ENCODE measurements at regions not wholly inside any gene's neighbourhood (a gene's known extent, or its start where the extent isn't known, plus 50 kb on each side); places are given as distances from the start of the nearest gene placed in this dataset.

DNA sequence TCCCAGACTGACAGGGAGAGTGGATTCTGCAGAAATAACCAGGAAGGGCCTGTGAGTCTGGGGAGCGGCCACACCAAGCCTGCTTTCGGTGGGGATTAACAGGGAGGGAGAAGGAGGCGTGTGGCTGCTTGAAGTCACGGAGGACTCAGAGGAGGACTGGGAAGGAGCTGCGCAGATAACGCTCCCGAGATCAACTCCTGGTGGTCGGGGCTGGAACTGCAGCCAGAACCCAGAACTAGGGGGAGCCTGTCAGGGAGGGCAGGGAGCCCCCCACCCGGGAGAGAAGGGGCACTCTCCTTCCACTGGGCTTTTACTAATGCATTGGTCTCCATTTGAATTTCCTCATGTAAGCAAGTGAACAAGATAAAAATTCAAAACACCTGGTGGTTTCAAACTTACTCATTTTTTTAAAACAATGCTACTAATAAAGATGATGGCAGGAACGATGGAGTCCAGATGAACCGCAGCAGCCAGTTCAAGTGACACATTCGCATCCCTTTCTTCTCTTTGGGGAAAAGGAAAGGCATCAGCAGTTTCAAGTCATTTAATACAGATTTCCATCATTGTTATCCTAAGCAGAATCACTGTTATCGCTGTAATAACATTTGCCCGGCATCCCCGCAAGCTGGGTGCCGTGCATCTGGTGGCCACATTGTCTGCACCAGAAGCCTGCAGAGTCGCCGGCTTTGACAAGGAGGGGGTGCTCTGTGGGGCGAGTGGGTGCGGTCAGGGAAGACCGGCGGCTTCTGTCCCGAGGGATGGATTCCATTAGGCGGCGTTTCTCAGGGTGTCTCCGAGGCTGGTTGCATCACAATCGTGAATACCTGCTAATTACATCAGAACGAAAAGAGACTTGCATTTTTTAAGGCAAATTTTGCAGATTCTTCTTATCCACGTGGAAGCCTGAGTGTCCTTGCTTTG, 183.0 kb downstream of the FOXL1 start:
- TF ChIP-seq CTCF (conservative IDR thresholded peaks at IDR 0.05; ENCODE audit: low read depth) = peak; percentile 74
- ChIA-PET CTCF (interaction anchor here (0.6 to 1.0 kb wide), 11 partner anchors 16 to 759 kb away, joined by 3 to 5 read pairs (median 3); no protein-coding TSS in a partner anchor), POLR2A (ENCODE audit: low non-redundant PET) (no interaction called here)
- peak; percentile 50 for DNase-seq (ENCODE audit: low spot score)
- H3K27ac ChIP-seq = peak overlapping the region; percentile 45

DNA sequence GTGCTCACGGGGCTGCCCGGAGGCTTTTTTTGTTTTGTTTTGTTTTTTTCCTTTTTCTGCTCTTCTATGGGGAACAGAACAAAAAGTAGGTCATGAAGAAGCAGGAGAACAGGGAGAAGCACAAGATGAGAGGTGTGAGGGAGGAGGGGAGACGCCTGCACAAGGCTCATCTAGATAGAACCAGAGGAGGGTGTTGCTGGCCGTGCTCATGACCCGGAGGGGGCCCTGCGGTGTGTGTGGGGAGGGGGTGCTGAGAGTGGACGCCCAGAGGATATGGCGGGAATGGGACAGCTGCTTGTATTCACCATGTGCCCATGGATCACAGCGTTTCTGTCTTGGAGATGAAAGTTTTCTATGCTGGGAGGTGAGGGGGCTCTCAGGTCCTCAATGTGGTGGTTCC, 183.7 kb downstream of the FOXL1 start:
- peak overlapping the region; percentile 45 for H3K27ac ChIP-seq
- ChIA-PET POLR2A (ENCODE audit: low non-redundant PET) (no interaction called here), CTCF (interaction anchor here (1.0 kb wide), 1 partner anchor 314 kb away, joined by 3 read pairs; no protein-coding TSS in a partner anchor)
- no peak for DNase-seq (ENCODE audit: low spot score)
- no peak for TF ChIP-seq CTCF (conservative IDR thresholded peaks at IDR 0.05; ENCODE audit: low read depth)

- DNase-seq (ENCODE audit: low spot score) = no peak
- TF ChIP-seq CTCF (conservative IDR thresholded peaks at IDR 0.05; ENCODE audit: low read depth) = no peak
- ChIA-PET POLR2A (ENCODE audit: low non-redundant PET) (interaction anchor here (0.6 kb wide), 1 partner anchor 186 kb away, joined by 3 read pairs; no protein-coding TSS in a partner anchor), CTCF (interaction anchor here (0.6 to 0.7 kb wide), 2 partner anchors 13 to 192 kb away, joined by 3 read pairs; no protein-coding TSS in a partner anchor)
- H3K27ac ChIP-seq = no peak overlapping the region
These were observed 185.5 kb downstream of the FOXL1 start for GRCh38 chr16:86763819-86764218.

- H3K27ac ChIP-seq = no peak overlapping the region
- TF ChIP-seq CTCF (conservative IDR thresholded peaks at IDR 0.05; ENCODE audit: low read depth) = no peak
- CTCF ChIA-PET = interaction anchor here (0.6 to 0.7 kb wide), 2 partner anchors 13 to 165 kb away, joined by 3 to 5 read pairs; no protein-coding TSS in a partner anchor
- POLR2A ChIA-PET (ENCODE audit: low non-redundant PET) = no interaction called here
- DNase-seq (ENCODE audit: low spot score) = no peak
These were observed 186.2 kb downstream of the FOXL1 start for GRCh38 chr16:86764551-86764950.

- TF ChIP-seq CTCF (conservative IDR thresholded peaks at IDR 0.05; ENCODE audit: low read depth) = no peak
- ChIA-PET CTCF (interaction anchor here (0.6 to 0.7 kb wide), 2 partner anchors 49 to 114 kb away, joined by 3 to 7 read pairs; no protein-coding TSS in a partner anchor), POLR2A (ENCODE audit: low non-redundant PET) (no interaction called here)
- DNase-seq (ENCODE audit: low spot score) = no peak
- H3K27ac ChIP-seq = no peak overlapping the region
These were observed 187.2 kb downstream of the FOXL1 start for GRCh38 chr16:86765389-86766026.

- CTCF ChIA-PET = interaction anchor here (0.6 kb wide), 1 partner anchor 327 kb away, joined by 3 read pairs; no protein-coding TSS in a partner anchor
- H3K27ac ChIP-seq = no peak overlapping the region
- POLR2A ChIA-PET (ENCODE audit: low non-redundant PET) = no interaction called here
- no peak for TF ChIP-seq CTCF (conservative IDR thresholded peaks at IDR 0.05; ENCODE audit: low read depth)
- no peak for DNase-seq (ENCODE audit: low spot score)
These were observed 188.4 kb downstream of the FOXL1 start for GRCh38 chr16:86766700-86767099.

Data from RWPE1 (cell line).